ENCODE measurements at regions not wholly inside any gene's neighbourhood (a gene's known extent, or its start where the extent isn't known, plus 50 kb on each side); places are given as distances from the start of the nearest gene placed in this dataset.

GRCh38 chr6:14730654-14731053 lies 515.2 kb upstream of the JARID2 start:
- H3K36me3 ChIP-seq (ENCODE audit: insufficient read depth, low read length) = no peaks in the 10 kb centered on the region
- TF ChIP-seq RAD21 (conservative IDR thresholded peaks at IDR 0.05) = no peak
- no peak for TF ChIP-seq MXI1 (conservative IDR thresholded peaks at IDR 0.05; ENCODE audit: poor library complexity, severe bottlenecking)
- no peak for TF ChIP-seq CTCF (IDR thresholded peaks at IDR 0.05; ENCODE audit: poor library complexity, severe bottlenecking)
- TF ChIP-seq EP300 (conservative IDR thresholded peaks at IDR 0.05; ENCODE audit: poor library complexity, severe bottlenecking) = no peak
- no peak for TF ChIP-seq TAF1 (IDR thresholded peaks at IDR 0.05; ENCODE audit: low read depth)
- no peak for TF ChIP-seq POLR2AphosphoS5 (IDR thresholded peaks at IDR 0.05)
- TF ChIP-seq EZH2 (IDR thresholded peaks at IDR 0.05; ENCODE audit: borderline replicate concordance, insufficient read depth, low read length, poor library complexity, severe bottlenecking) = no peak
- no peak for TF ChIP-seq REST (IDR thresholded peaks at IDR 0.05; ENCODE audit: borderline replicate concordance)
- TF ChIP-seq SMC3 (conservative IDR thresholded peaks at IDR 0.05; ENCODE audit: poor library complexity) = no peak
- H3K9me3 ChIP-seq (ENCODE audit: low read length) = no peaks in the 10 kb centered on the region
- H3K9ac ChIP-seq (ENCODE audit: low read length) = no peak overlapping the region
- no peak overlapping the region for H3K27ac ChIP-seq (ENCODE audit: low read length)
- no peak overlapping the region for H3K4me3 ChIP-seq (ENCODE audit: low read length)
- H3K27me3 ChIP-seq (ENCODE audit: insufficient read depth, low read depth, low read length) = no peaks in the 10 kb centered on the region
- no peaks in the 10 kb centered on the region for H3K79me2 ChIP-seq (replicated peaks; ENCODE audit: insufficient read depth, low read length)
- no peaks in the 10 kb centered on the region for H3F3A ChIP-seq (ENCODE audit: insufficient read depth, low read length, poor library complexity, severe bottlenecking)
- H3K4me2 ChIP-seq (ENCODE audit: low read length) = no peak overlapping the region
- no peaks in the 10 kb centered on the region for H4K20me1 ChIP-seq (ENCODE audit: insufficient read depth)
- no peak overlapping the region for H2AFZ ChIP-seq (ENCODE audit: low read depth, low read length)
- no peaks in the 10 kb centered on the region for H3K9me2 ChIP-seq (ENCODE audit: insufficient read depth, low read length)

- Histone ChIP-seq H3K9ac (ENCODE audit: low read length) (no peak overlapping the region), H3K36me3 (ENCODE audit: insufficient read depth, low read length) (no peaks in the 10 kb centered on the region)
These were observed 514.3 kb upstream of the JARID2 start for GRCh38 chr6:14731611-14732010.

More at GRCh38 chr6:14731611-14732010, 514.3 kb upstream of the JARID2 start:
- no peak overlapping the region for H3K27ac ChIP-seq (ENCODE audit: low read length)
- no peak overlapping the region for H2AFZ ChIP-seq (ENCODE audit: low read depth, low read length)
- H3K4me3 ChIP-seq (ENCODE audit: low read length) = no peak overlapping the region
- H3K9me3 ChIP-seq (ENCODE audit: low read length) = no peaks in the 10 kb centered on the region
- no peaks in the 10 kb centered on the region for H3F3A ChIP-seq (ENCODE audit: insufficient read depth, low read length, poor library complexity, severe bottlenecking)
- H3K4me2 ChIP-seq (ENCODE audit: low read length) = no peak overlapping the region
- TF ChIP-seq EP300 (conservative IDR thresholded peaks at IDR 0.05; ENCODE audit: poor library complexity, severe bottlenecking) (no peak), EZH2 (IDR thresholded peaks at IDR 0.05; ENCODE audit: borderline replicate concordance, insufficient read depth, low read length, poor library complexity, severe bottlenecking) (no peak), RAD21 (conservative IDR thresholded peaks at IDR 0.05) (no peak), POLR2AphosphoS5 (IDR thresholded peaks at IDR 0.05) (no peak), CTCF (IDR thresholded peaks at IDR 0.05; ENCODE audit: poor library complexity, severe bottlenecking) (no peak), MXI1 (conservative IDR thresholded peaks at IDR 0.05; ENCODE audit: poor library complexity, severe bottlenecking) (no peak), SMC3 (conservative IDR thresholded peaks at IDR 0.05; ENCODE audit: poor library complexity) (no peak), REST (IDR thresholded peaks at IDR 0.05; ENCODE audit: borderline replicate concordance) (no peak), TAF1 (IDR thresholded peaks at IDR 0.05; ENCODE audit: low read depth) (no peak)
- H4K20me1 ChIP-seq (ENCODE audit: insufficient read depth) = no peaks in the 10 kb centered on the region
- H3K27me3 ChIP-seq (ENCODE audit: insufficient read depth, low read depth, low read length) = no peaks in the 10 kb centered on the region
- H3K9me2 ChIP-seq (ENCODE audit: insufficient read depth, low read length) = no peaks in the 10 kb centered on the region
- H3K79me2 ChIP-seq (replicated peaks; ENCODE audit: insufficient read depth, low read length) = no peaks in the 10 kb centered on the region
